SK-N-SH (cell line): ENCODE measurements at regions not wholly inside any gene's neighbourhood (a gene's known extent, or its start where the extent isn't known, plus 50 kb on each side); places are given as distances from the start of the nearest gene placed in this dataset.

Experiments used
- CTCF ChIP-seq: fragments of 200-600 bp; sonication (generic); IDR thresholded peaks from 2 replicates; pipeline ENCODE4 v1.6.1; 2017; ENCODE audit warnings: antibody characterized with exemption, mild to moderate bottlenecking, moderate library complexity
- GABPA ChIP-seq: IDR thresholded peaks from 2 replicates; pipeline ENCODE4 v1.4.0; 2012; ENCODE audit warnings: low read depth, mild to moderate bottlenecking
- SIN3A ChIP-seq: IDR thresholded peaks from 2 replicates; pipeline ENCODE4 v1.6.1; 2012; ENCODE audit warnings: low read depth, mild to moderate bottlenecking, low read length, moderate library complexity, borderline replicate concordance
- SMC3 ChIP-seq: IDR thresholded peaks from 2 replicates; pipeline ENCODE4 v1.6.1; 2012; ENCODE audit warnings: low read depth, low read length, improper control_type of control experiment
- TF ChIP-seq, protein P1 (sequence below): IDR thresholded peaks from 2 replicates; pipeline ENCODE4 v1.4.0; 2012; ENCODE audit warnings: low read depth

- no peak for TF ChIP-seq CTCF
- TF ChIP-seq SIN3A, result no peak
- no peak for TF ChIP-seq GABPA
- TF ChIP-seq, protein P1, sequence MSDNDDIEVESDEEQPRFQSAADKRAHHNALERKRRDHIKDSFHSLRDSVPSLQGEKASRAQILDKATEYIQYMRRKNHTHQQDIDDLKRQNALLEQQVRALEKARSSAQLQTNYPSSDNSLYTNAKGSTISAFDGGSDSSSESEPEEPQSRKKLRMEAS, result no peak
- TF ChIP-seq SMC3, result no peak
These were observed 153.1 kb upstream of the AGA start for GRCh38 chr4:177595386-177595785.
